ENCODE measurements at regions not wholly inside any gene's neighbourhood (a gene's known extent, or its start where the extent isn't known, plus 50 kb on each side); places are given as distances from the start of the nearest gene placed in this dataset.

- TF ChIP-seq CTCF (IDR thresholded peaks at IDR 0.05) (no peak), POLR2A (IDR thresholded peaks at IDR 0.05) (no peak)
These were observed 77.5 kb upstream of the SPATA31D4 start for GRCh38 chr9:81850724-81851123.

Data from Peyer's patch (tissue), 4 donors.